Omental fat pad (tissue), 3 donors: ENCODE measurements at regions not wholly inside any gene's neighbourhood (a gene's known extent, or its start where the extent isn't known, plus 50 kb on each side); places are given as distances from the start of the nearest gene placed in this dataset.

Experiments
- ATAC-seq: fragments of 150-250 bp; one replicate; pipeline ENCODE4 v1.9.1; 2016; ENCODE audit warnings: mild to moderate bottlenecking, moderate library complexity; ENCODE audit not compliant: low FRiP score
- DNase-seq: peaks from one replicate; pipeline ENCODE4 v3.0.0-alpha.2; 2019; ENCODE audit warnings: low spot score
- CTCF ChIP-seq, 3 donors: fragments of 450-650 bp; IDR thresholded peaks; one replicate each; pipeline ENCODE4 v1.5.1; 2016 to 2017; ENCODE audit warnings: antibody characterized with exemption in 3 of 3, mild to moderate bottlenecking in 3 of 3, moderate library complexity in 2 of 3

- no peak for TF ChIP-seq CTCF (IDR thresholded peaks at IDR 0.05)
- DNase-seq = no peak
- ATAC-seq = no peak
These were observed 55.7 kb upstream of the BOD1 start for GRCh38 chr5:173672166-173672565.

GRCh38 chr5:173672891-173673290, 56.4 kb upstream of the BOD1 start:
- ATAC-seq = no peak
- TF ChIP-seq CTCF (IDR thresholded peaks at IDR 0.05) = no peak
- no peak for DNase-seq

- no peak for DNase-seq
- no peak for TF ChIP-seq CTCF (IDR thresholded peaks at IDR 0.05)
- ATAC-seq = no peak
These were observed 57.0 kb upstream of the BOD1 start for GRCh38 chr5:173673295-173674101.

- ATAC-seq (no peak), DNase-seq (no peak)
These were observed 59.0 kb upstream of the BOD1 start for GRCh38 chr5:173675287-173675996.

GRCh38 chr5:173676375-173676774, 59.9 kb upstream of the BOD1 start:
- no peak for ATAC-seq
- DNase-seq = no peak
- TF ChIP-seq CTCF (IDR thresholded peaks at IDR 0.05) = no peak

More at GRCh38 chr5:173675287-173675996, 59.0 kb upstream of the BOD1 start:
- TF ChIP-seq CTCF (IDR thresholded peaks at IDR 0.05) = no peak

- no peak for TF ChIP-seq CTCF (IDR thresholded peaks at IDR 0.05)
- no peak for ATAC-seq
- DNase-seq = no peak
These were observed 60.7 kb upstream of the BOD1 start for GRCh38 chr5:173677125-173677672.
